ENCODE measurements at regions not wholly inside any gene's neighbourhood (a gene's known extent, or its start where the extent isn't known, plus 50 kb on each side); places are given as distances from the start of the nearest gene placed in this dataset.

DNA sequence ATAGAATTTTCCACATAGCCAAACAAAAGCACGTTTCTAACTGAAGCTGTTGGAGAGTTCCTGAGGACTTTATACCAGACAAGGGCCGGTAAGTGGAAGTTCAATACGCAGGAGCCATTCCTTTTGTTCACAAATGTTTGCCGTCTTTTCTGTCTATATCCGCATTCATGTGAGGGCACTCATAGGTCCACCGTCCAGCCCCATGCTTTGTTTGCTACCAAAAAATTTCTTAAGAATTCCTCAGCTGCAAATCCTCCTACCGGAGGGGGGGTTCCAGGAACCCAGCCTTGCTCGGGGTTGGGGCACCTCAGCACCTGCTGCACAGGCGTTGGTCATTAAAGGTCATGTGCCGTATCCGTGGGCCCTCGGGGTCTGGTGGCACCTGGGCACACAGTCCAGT lies 276.8 kb downstream of the SEC14L1 start:
- Histone ChIP-seq H3K9ac (ENCODE audit: low read length) (no peak overlapping the region), H3K36me3 (ENCODE audit: low read length) (no peaks in the 10 kb centered on the region), H3K9me2 (replicated peaks; ENCODE audit: insufficient read depth, low read length) (no peaks in the 10 kb centered on the region), H3K27me3 (ENCODE audit: low read length) (no peaks in the 10 kb centered on the region), H4K20me1 (ENCODE audit: low read depth, low read length) (no peaks in the 10 kb centered on the region), H3K79me2 (ENCODE audit: insufficient read depth, low read length) (no peaks in the 10 kb centered on the region), H3K4me3 (ENCODE audit: insufficient read depth, low read length, poor library complexity, severe bottlenecking) (no peak overlapping the region), H3K9me3 (ENCODE audit: insufficient read depth, low read length) (no peaks in the 10 kb centered on the region), H3K27ac (ENCODE audit: low read depth, low read length) (no peak overlapping the region), H3K4me2 (ENCODE audit: low read depth, low read length, poor library complexity, severe bottlenecking) (no peak overlapping the region), H3F3A (ENCODE audit: insufficient read depth) (no peaks in the 10 kb centered on the region), H2AFZ (ENCODE audit: low read depth, low read length, severe bottlenecking) (no peak overlapping the region)
- no peak for TF ChIP-seq EZH2phosphoT487 (conservative IDR thresholded peaks at IDR 0.05; ENCODE audit: low read length)
- TF ChIP-seq, protein P1, sequence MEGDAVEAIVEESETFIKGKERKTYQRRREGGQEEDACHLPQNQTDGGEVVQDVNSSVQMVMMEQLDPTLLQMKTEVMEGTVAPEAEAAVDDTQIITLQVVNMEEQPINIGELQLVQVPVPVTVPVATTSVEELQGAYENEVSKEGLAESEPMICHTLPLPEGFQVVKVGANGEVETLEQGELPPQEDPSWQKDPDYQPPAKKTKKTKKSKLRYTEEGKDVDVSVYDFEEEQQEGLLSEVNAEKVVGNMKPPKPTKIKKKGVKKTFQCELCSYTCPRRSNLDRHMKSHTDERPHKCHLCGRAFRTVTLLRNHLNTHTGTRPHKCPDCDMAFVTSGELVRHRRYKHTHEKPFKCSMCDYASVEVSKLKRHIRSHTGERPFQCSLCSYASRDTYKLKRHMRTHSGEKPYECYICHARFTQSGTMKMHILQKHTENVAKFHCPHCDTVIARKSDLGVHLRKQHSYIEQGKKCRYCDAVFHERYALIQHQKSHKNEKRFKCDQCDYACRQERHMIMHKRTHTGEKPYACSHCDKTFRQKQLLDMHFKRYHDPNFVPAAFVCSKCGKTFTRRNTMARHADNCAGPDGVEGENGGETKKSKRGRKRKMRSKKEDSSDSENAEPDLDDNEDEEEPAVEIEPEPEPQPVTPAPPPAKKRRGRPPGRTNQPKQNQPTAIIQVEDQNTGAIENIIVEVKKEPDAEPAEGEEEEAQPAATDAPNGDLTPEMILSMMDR (IDR thresholded peaks at IDR 0.05; ENCODE audit: insufficient read depth, low read length, poor library complexity, severe bottlenecking), result no peak

DNA sequence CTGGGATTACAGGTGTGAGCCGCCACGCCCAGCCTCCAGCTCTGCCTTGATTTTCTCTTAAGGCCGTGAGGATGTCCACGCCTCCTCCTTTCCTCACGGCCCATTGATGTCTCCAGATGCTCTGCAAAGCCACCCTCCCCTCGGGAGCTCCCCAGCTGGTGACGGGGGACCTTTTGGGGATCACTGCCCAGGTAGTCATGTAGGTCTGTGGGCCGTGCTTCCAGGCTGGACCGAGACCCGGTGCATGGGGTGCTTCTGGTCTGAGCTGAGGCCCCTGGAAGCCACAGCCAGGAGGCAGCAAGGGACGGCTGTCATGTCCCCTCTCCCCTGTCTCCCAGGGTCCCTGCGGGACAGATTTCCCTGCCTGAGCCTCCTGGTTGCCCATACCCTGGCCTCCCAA lies 277.8 kb downstream of the SEC14L1 start:
- no peak overlapping the region for H2AFZ ChIP-seq (ENCODE audit: low read depth, low read length, severe bottlenecking)
- H3K79me2 ChIP-seq (ENCODE audit: insufficient read depth, low read length), result no peaks in the 10 kb centered on the region
- no peak overlapping the region for H3K9ac ChIP-seq (ENCODE audit: low read length)
- H3K9me2 ChIP-seq (replicated peaks; ENCODE audit: insufficient read depth, low read length), result no peaks in the 10 kb centered on the region
- H3K4me2 ChIP-seq (ENCODE audit: low read depth, low read length, poor library complexity, severe bottlenecking), result no peak overlapping the region
- H3K27me3 ChIP-seq (ENCODE audit: low read length), result no peaks in the 10 kb centered on the region
- H4K20me1 ChIP-seq (ENCODE audit: low read depth, low read length), result no peaks in the 10 kb centered on the region
- no peaks in the 10 kb centered on the region for H3K9me3 ChIP-seq (ENCODE audit: insufficient read depth, low read length)
- no peak for TF ChIP-seq EZH2phosphoT487 (conservative IDR thresholded peaks at IDR 0.05; ENCODE audit: low read length)
- TF ChIP-seq, protein P1 (IDR thresholded peaks at IDR 0.05; ENCODE audit: insufficient read depth, low read length, poor library complexity, severe bottlenecking), result no peak
- no peaks in the 10 kb centered on the region for H3F3A ChIP-seq (ENCODE audit: insufficient read depth)
- no peak overlapping the region for H3K4me3 ChIP-seq (ENCODE audit: insufficient read depth, low read length, poor library complexity, severe bottlenecking)
- H3K27ac ChIP-seq (ENCODE audit: low read depth, low read length), result no peak overlapping the region
- no peaks in the 10 kb centered on the region for H3K36me3 ChIP-seq (ENCODE audit: low read length)

DNA sequence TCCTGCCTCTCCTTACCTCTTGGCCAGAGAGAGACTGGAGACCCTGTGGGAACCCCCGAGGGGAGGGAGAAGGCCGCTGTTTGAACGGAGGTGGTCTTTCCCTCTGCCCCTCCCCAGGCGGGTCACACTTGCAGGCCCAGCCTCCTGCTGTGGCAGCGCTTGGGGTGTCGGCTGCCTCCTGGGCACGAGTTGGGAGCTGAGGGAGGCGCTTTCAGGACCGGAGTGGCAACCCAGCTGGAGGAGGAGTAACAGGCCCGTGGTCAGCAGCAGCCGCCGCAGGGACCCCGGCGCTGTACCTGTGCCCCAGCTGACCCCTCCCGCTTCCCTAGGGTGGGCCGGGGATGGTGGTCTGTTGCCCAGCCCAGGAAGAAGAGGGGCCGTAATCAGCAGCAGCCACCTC lies 278.3 kb downstream of the SEC14L1 start:
- Histone ChIP-seq H3K9ac (ENCODE audit: low read length) (no peak overlapping the region), H3K9me3 (ENCODE audit: insufficient read depth, low read length) (no peaks in the 10 kb centered on the region), H3K36me3 (ENCODE audit: low read length) (no peaks in the 10 kb centered on the region), H2AFZ (ENCODE audit: low read depth, low read length, severe bottlenecking) (no peak overlapping the region), H3K27ac (ENCODE audit: low read depth, low read length) (no peak overlapping the region), H3K27me3 (ENCODE audit: low read length) (no peaks in the 10 kb centered on the region), H3F3A (ENCODE audit: insufficient read depth) (no peaks in the 10 kb centered on the region), H3K79me2 (ENCODE audit: insufficient read depth, low read length) (no peaks in the 10 kb centered on the region), H4K20me1 (ENCODE audit: low read depth, low read length) (no peaks in the 10 kb centered on the region), H3K9me2 (replicated peaks; ENCODE audit: insufficient read depth, low read length) (no peaks in the 10 kb centered on the region), H3K4me3 (ENCODE audit: insufficient read depth, low read length, poor library complexity, severe bottlenecking) (no peak overlapping the region), H3K4me2 (ENCODE audit: low read depth, low read length, poor library complexity, severe bottlenecking) (no peak overlapping the region)
- TF ChIP-seq, protein P1 (IDR thresholded peaks at IDR 0.05; ENCODE audit: insufficient read depth, low read length, poor library complexity, severe bottlenecking), result no peak
- TF ChIP-seq EZH2phosphoT487 (conservative IDR thresholded peaks at IDR 0.05; ENCODE audit: low read length), result no peak
